K562 (cell line): ENCODE measurements at regions not wholly inside any gene's neighbourhood (a gene's known extent, or its start where the extent isn't known, plus 50 kb on each side); places are given as distances from the start of the nearest gene placed in this dataset.

Source experiments
- ATF7 ChIP-seq: fragments of 450-650 bp; IDR thresholded peaks from 2 replicates; pipeline ENCODE4 v1.7.1; 2014; ENCODE audit warnings: mild to moderate bottlenecking, moderate library complexity
- CHD4 ChIP-seq: fragments of 200-600 bp; sonication (generic); IDR thresholded peaks from 3 replicates; pipeline ENCODE4 v1.6.1; 2012; ENCODE audit warnings: low read depth, mild to moderate bottlenecking, mixed read lengths, low read length, inconsistent platforms; ENCODE audit not compliant: insufficient read depth, insufficient replicate concordance, poor library complexity, severe bottlenecking
- DMBX1 ChIP-seq: fragments of 250-450 bp; sonication (Bioruptor Pico); IDR thresholded peaks from 2 replicates; pipeline ENCODE4 v1.8.0; 2022; ENCODE audit warnings: inconsistent platforms, mild to moderate bottlenecking, moderate library complexity, borderline replicate concordance
- ESRRA ChIP-seq: fragments of 450-650 bp; IDR thresholded peaks from 2 replicates; pipeline ENCODE4 v1.6.1; 2014; ENCODE audit warnings: low read depth, mild to moderate bottlenecking, moderate library complexity, borderline replicate concordance
- FOXP1 ChIP-seq: sonication (generic); formaldehyde crosslinking; IDR thresholded peaks from 2 replicates; pipeline ENCODE4 v1.8.0; 2022; ENCODE audit warnings: mild to moderate bottlenecking, missing genetic modification reagents
- GTF2F1 ChIP-seq: IDR thresholded peaks from 2 replicates; pipeline ENCODE4 v1.6.1; 2011; ENCODE audit warnings: low read depth, low read length, improper control_type of control experiment
- JUNB ChIP-seq: fragments of 450-650 bp; formaldehyde crosslinking; conservative IDR thresholded peaks from 2 replicates; pipeline ENCODE4 v1.4.0; 2020; ENCODE audit warnings: mild to moderate bottlenecking
- JUND ChIP-seq, 2 experiments: IDR thresholded peaks; 2 replicates in 1 of 2; 3 replicates in 1 of 2; pipeline ENCODE4 v1.6.1; 2011; ENCODE audit warnings: borderline replicate concordance in 2 of 2, low read depth in 2 of 2, low read length in 2 of 2, improper control_type of control experiment in 1 of 2, missing biosample characterization in 1 of 2, missing genetic modification characterization in 1 of 2, missing genetic modification reagents in 1 of 2
- KLF10 ChIP-seq: fragments of 250-450 bp; sonication (Bioruptor Pico); IDR thresholded peaks from 2 replicates; pipeline ENCODE4 v1.6.1; 2021; ENCODE audit warnings: matching md5 sums
- KLF6 ChIP-seq: fragments of 250-450 bp; sonication (Bioruptor Pico); IDR thresholded peaks from 2 replicates; pipeline ENCODE4 v1.4.0; 2020; ENCODE audit warnings: mild to moderate bottlenecking, moderate library complexity, borderline replicate concordance
- L3MBTL2 ChIP-seq: fragments of 450-650 bp; IDR thresholded peaks from 2 replicates; pipeline ENCODE4 v1.6.1; 2016; ENCODE audit warnings: mild to moderate bottlenecking, moderate library complexity
- MXI1 ChIP-seq: IDR thresholded peaks from 2 replicates; pipeline ENCODE4 v1.6.1; 2011; ENCODE audit warnings: low read depth, mild to moderate bottlenecking, improper control_type of control experiment, low read length
- NR1H2 ChIP-seq: sonication (generic); formaldehyde crosslinking; IDR thresholded peaks from 2 replicates; pipeline ENCODE4 v1.4.0; 2020; ENCODE audit warnings: mild to moderate bottlenecking, missing genetic modification reagents
- NRF1 ChIP-seq, 2 experiments: fragments of 450-650 bp; IDR thresholded peaks in 1 of 2; conservative IDR thresholded peaks in 1 of 2; 2 replicates each; pipeline ENCODE4 v1.6.1; 2014; ENCODE audit warnings: mild to moderate bottlenecking in 2 of 2
- POLR2A ChIP-seq: fragments of 450-650 bp; conservative IDR thresholded peaks from 2 replicates; pipeline ENCODE4 v1.6.1; 2016
- PYGO2 ChIP-seq: fragments of 450-650 bp; IDR thresholded peaks from 2 replicates; pipeline ENCODE4 v1.6.1; 2016; ENCODE audit warnings: mild to moderate bottlenecking, missing genetic modification characterization, moderate library complexity, missing compliant biosample characterization
- RBM34 ChIP-seq: fragments of 200-400 bp; formaldehyde crosslinking; IDR thresholded peaks from 2 replicates; pipeline ENCODE4 v1.6.1; 2018; ENCODE audit warnings: low read length, borderline replicate concordance; ENCODE audit not compliant: insufficient read depth
- SMARCE1 ChIP-seq: fragments of 450-650 bp; IDR thresholded peaks from 2 replicates; pipeline ENCODE4 v1.7.1; 2016; ENCODE audit warnings: mild to moderate bottlenecking
- TOE1 ChIP-seq, 2 experiments: fragments of 450-650 bp in 1 of 2; sonication (generic) in 1 of 2; formaldehyde crosslinking in 1 of 2; IDR thresholded peaks; 2 replicates each; pipeline versions ENCODE4 v1.7.1 to v1.8.0; 2016 to 2022; ENCODE audit warnings: borderline replicate concordance in 2 of 2, mild to moderate bottlenecking in 2 of 2, antibody characterized with exemption in 1 of 2, inconsistent platforms in 1 of 2, low read depth in 1 of 2, missing genetic modification reagents in 1 of 2, moderate library complexity in 1 of 2
- XRCC3 ChIP-seq: fragments of 450-650 bp; IDR thresholded peaks from 2 replicates; pipeline ENCODE4 v1.6.1; 2017; ENCODE audit warnings: mild to moderate bottlenecking, moderate library complexity
- ZBTB7A ChIP-seq: IDR thresholded peaks from 2 replicates; pipeline ENCODE4 v1.6.1; 2011; ENCODE audit warnings: low read depth, mild to moderate bottlenecking, low read length, moderate library complexity, borderline replicate concordance; ENCODE audit not compliant: control insufficient read depth
- ZKSCAN3 ChIP-seq: fragments of 250-450 bp; sonication (Bioruptor Pico); IDR thresholded peaks from 2 replicates; pipeline ENCODE4 v1.4.0; 2020
- ZNF12 ChIP-seq: sonication (generic); formaldehyde crosslinking; IDR thresholded peaks from 2 replicates; pipeline ENCODE4 v1.4.0; 2020; ENCODE audit warnings: mild to moderate bottlenecking, missing genetic modification reagents
- ZNF184 ChIP-seq: sonication (generic); formaldehyde crosslinking; IDR thresholded peaks from 2 replicates; pipeline ENCODE4 v1.5.0; 2020; ENCODE audit warnings: missing genetic modification reagents
- ZNF695 ChIP-seq: fragments of 450-650 bp; formaldehyde crosslinking; IDR thresholded peaks from 2 replicates; pipeline ENCODE4 v1.4.0; 2020; ENCODE audit warnings: mild to moderate bottlenecking, moderate library complexity
- TF ChIP-seq, protein P1 (sequence below): fragments of 250-450 bp; sonication (Bioruptor Pico); IDR thresholded peaks from 2 replicates; pipeline ENCODE4 v1.8.0; 2021; ENCODE audit warnings: borderline replicate concordance, mild to moderate bottlenecking, moderate library complexity; ENCODE audit not compliant: poor library complexity, severe bottlenecking
- TF ChIP-seq, protein P2 (sequence below): sonication (generic); formaldehyde crosslinking; IDR thresholded peaks from 2 replicates; pipeline ENCODE4 v1.8.0; 2022; ENCODE audit warnings: mild to moderate bottlenecking, missing genetic modification reagents

DNA sequence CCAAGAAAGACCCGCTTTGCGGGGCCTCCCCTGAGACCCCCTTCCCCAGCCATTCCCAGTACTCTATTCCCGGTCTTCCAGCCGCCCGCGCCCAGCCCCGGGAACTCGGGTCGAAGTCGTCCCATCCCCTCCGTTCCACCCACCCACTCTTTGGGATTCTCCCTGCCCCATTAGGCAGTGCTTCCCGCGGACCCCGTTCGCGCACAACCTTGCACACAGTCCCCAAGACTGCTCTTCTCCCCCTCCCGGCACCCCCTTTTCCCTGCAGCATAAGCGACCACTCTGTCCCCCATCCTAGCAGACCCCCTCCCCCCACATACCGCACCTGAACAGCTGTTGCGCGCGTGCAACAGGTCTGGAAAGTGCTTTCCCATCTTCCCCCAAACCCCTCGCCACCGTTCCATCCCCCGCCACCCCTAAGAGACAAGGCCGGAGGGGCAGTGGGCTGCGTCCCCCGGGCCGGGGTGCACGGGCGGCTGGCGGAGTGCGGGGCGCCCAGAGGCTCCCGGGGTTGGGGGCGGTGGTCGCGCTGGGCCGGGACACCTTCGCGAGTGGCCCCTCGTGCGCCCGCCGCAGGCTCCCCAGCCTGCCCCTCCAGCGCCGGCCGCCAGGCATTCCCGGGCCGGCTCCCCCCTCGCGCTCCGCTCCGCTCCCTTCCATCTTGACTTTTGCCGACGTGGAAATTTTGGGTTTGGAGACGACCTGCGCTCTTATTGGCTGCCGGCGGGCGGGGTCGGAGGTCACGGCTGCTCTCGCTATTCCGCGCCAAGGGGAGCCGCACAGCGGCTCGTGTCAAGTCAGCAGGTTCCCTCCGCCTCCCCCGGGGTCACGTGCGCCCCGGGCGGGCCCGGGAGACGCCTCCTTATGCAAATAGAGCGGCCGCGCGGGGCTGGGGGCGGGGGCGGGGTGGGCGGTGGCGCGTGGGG, 201.2 kb upstream of the NFE2L3 start (continued):
- TF ChIP-seq PYGO2 (no peak), NR1H2 (CRISPR knock-in tag) (no peak), NRF1 (conservative IDR thresholded peaks at IDR 0.05 in 1 of 2, IDR thresholded peaks at IDR 0.05 in 1 of 2) (peak in 1 of 2 experiments; percentile 33; a peak in 2 of 4 replicates), ZNF12 (CRISPR knock-in tag) (no peak), TOE1 (IDR thresholded peaks at IDR 0.05; ENCODE audit: borderline replicate concordance) (peak; percentile 88; the same call in 1 of the 2 replicates), TOE1 (CRISPR knock-in tag; IDR thresholded peaks at IDR 0.05; ENCODE audit: borderline replicate concordance, low read depth) (no peak), SMARCE1 (no peak), ZKSCAN3 (CRISPR knock-in tag) (no peak), GTF2F1 (no peak), KLF10 (CRISPR knock-in tag) (no peak), JUND (IDR thresholded peaks at IDR 0.05; ENCODE audit: borderline replicate concordance, low read depth, low read length) (no peak), JUND (tag; IDR thresholded peaks at IDR 0.05; ENCODE audit: borderline replicate concordance, low read depth, low read length) (no peak; the same call in 2 of the 3 replicates), XRCC3 (no peak), ESRRA (no peak; the same call in 1 of the 2 replicates), KLF6 (CRISPR knock-in tag) (peak; percentile 29; the same call in 1 of the 2 replicates), MXI1 (no peak), RBM34 (no peak), JUNB (CRISPR knock-in tag) (no peak), ZNF184 (CRISPR knock-in tag) (no peak), ZNF695 (CRISPR knock-in tag) (no peak), FOXP1 (CRISPR knock-in tag) (no peak), L3MBTL2 (peak; percentile 74), POLR2A (peak; percentile 57), CHD4 (peak; percentile 31), ATF7 (peak; percentile 45; the same call in 1 of the 2 replicates), DMBX1 (no peak), ZBTB7A (peak; percentile 55)
- TF ChIP-seq, protein P1, sequence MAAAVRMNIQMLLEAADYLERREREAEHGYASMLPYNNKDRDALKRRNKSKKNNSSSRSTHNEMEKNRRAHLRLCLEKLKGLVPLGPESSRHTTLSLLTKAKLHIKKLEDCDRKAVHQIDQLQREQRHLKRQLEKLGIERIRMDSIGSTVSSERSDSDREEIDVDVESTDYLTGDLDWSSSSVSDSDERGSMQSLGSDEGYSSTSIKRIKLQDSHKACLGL (CRISPR knock-in tag) = no peak
- TF ChIP-seq, protein P2, sequence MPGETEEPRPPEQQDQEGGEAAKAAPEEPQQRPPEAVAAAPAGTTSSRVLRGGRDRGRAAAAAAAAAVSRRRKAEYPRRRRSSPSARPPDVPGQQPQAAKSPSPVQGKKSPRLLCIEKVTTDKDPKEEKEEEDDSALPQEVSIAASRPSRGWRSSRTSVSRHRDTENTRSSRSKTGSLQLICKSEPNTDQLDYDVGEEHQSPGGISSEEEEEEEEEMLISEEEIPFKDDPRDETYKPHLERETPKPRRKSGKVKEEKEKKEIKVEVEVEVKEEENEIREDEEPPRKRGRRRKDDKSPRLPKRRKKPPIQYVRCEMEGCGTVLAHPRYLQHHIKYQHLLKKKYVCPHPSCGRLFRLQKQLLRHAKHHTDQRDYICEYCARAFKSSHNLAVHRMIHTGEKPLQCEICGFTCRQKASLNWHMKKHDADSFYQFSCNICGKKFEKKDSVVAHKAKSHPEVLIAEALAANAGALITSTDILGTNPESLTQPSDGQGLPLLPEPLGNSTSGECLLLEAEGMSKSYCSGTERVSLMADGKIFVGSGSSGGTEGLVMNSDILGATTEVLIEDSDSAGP (CRISPR knock-in tag) = no peak
